Astrocyte of the cerebellum (primary cell): ENCODE measurements at regions not wholly inside any gene's neighbourhood (a gene's known extent, or its start where the extent isn't known, plus 50 kb on each side); places are given as distances from the start of the nearest gene placed in this dataset.

Experiments used
- DNase-seq: peaks from one replicate; pipeline ENCODE4 v3.0.0-alpha.2; 2011; ENCODE audit warnings: low read depth
- H3K4me3 ChIP-seq: 2 replicates; pipeline ENCODE4 v1.5.1; 2011; ENCODE audit warnings: mild to moderate bottlenecking, low read depth, low read length, moderate library complexity
- CTCF ChIP-seq: IDR thresholded peaks from 2 replicates; pipeline ENCODE4 v1.5.1; 2012; ENCODE audit warnings: low read length, low read depth, moderate library complexity, mild to moderate bottlenecking; ENCODE audit errors: missing control alignments
- in situ Hi-C: cut with HindIII; loops from 2 replicates; pipeline ENCODE4 v1.10.0; 2017; ENCODE audit warnings: low sequenced_read_pairs

- no peak overlapping the region for H3K4me3 ChIP-seq
- DNase-seq, result no peak
- in situ Hi-C loops, result no loop called here
- TF ChIP-seq CTCF, result no peak
Observed at GRCh38 chr5:7329712-7330111, 66.2 kb upstream of the ADCY2 start.

- no peak for DNase-seq
- in situ Hi-C loops, result no loop called here
- TF ChIP-seq CTCF, result no peak
- H3K4me3 ChIP-seq, result no peak overlapping the region
Observed at GRCh38 chr5:7330256-7330655, 65.7 kb upstream of the ADCY2 start.

GRCh38 chr5:7331131-7331530, 64.8 kb upstream of the ADCY2 start:
- TF ChIP-seq CTCF, result no peak
- in situ Hi-C loops, result no loop called here
- H3K4me3 ChIP-seq, result no peak overlapping the region
- DNase-seq, result no peak
